ENCODE measurements at regions not wholly inside any gene's neighbourhood (a gene's known extent, or its start where the extent isn't known, plus 50 kb on each side); places are given as distances from the start of the nearest gene placed in this dataset.

DNA sequence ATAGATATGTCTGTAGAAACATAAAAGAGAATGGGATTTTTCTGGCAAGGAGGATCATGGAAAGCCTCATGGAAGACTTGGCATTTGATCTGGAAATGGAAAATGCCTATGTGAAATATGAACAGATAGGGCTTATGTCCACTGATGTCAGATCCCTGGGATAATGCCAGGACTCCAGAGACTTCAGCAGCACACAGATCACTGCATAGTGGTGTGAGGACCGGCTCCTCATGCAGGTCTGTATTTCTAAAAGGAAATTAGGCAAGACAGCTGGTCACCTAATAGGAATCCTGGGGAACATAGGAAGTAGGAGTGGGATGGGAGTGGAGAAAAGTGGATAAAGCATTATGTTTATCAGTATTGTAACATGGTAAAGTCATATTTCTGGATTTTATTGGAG is 56.8 kb upstream of the IPO9 start:
- TF ChIP-seq, protein P1, sequence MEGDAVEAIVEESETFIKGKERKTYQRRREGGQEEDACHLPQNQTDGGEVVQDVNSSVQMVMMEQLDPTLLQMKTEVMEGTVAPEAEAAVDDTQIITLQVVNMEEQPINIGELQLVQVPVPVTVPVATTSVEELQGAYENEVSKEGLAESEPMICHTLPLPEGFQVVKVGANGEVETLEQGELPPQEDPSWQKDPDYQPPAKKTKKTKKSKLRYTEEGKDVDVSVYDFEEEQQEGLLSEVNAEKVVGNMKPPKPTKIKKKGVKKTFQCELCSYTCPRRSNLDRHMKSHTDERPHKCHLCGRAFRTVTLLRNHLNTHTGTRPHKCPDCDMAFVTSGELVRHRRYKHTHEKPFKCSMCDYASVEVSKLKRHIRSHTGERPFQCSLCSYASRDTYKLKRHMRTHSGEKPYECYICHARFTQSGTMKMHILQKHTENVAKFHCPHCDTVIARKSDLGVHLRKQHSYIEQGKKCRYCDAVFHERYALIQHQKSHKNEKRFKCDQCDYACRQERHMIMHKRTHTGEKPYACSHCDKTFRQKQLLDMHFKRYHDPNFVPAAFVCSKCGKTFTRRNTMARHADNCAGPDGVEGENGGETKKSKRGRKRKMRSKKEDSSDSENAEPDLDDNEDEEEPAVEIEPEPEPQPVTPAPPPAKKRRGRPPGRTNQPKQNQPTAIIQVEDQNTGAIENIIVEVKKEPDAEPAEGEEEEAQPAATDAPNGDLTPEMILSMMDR (IDR thresholded peaks at IDR 0.05), result no peak
- no peak for TF ChIP-seq EZH2 (IDR thresholded peaks at IDR 0.05; ENCODE audit: borderline replicate concordance, insufficient read depth, low read depth, low read length, poor library complexity, severe bottlenecking)
- Histone ChIP-seq H3K79me2 (ENCODE audit: control insufficient read depth, insufficient read depth, low read length) (no peaks in the 10 kb centered on the region), H3K27ac (ENCODE audit: low read length in 2 of 2) (no peak overlapping the region), H4K20me1 (ENCODE audit: control insufficient read depth, insufficient read depth, low read length, poor library complexity, severe bottlenecking) (no peaks in the 10 kb centered on the region), H2AFZ (ENCODE audit: insufficient read depth, low read depth, low read length, poor library complexity, severe bottlenecking) (no peak overlapping the region), H3K9ac (ENCODE audit: low read length) (no peak overlapping the region), H3K4me2 (replicated peaks; ENCODE audit: low read depth, low read length, poor library complexity, severe bottlenecking) (no peak overlapping the region), H3K4me3 (ENCODE audit: control extremely low read depth in 1 of 5, extremely low read depth in 1 of 5, insufficient read depth in 1 of 5, low read depth in 2 of 5, low read length in 4 of 5) (no peak overlapping the region), H3K9me3 (ENCODE audit: control extremely low read depth in 1 of 3, control insufficient read depth in 2 of 3, insufficient read depth in 1 of 3, low read length in 2 of 3) (peaks cover 0 to 14% (median 9%) of the 10 kb centered on the region in 3 donors), H3K4me1 (ENCODE audit: control insufficient read depth in 2 of 2, insufficient read depth in 2 of 2, low read length in 2 of 2) (no peaks in the 10 kb centered on the region), H3K27me3 (replicated peaks in 1 of 4; ENCODE audit: control extremely low read depth in 1 of 4, control insufficient read depth in 3 of 4, insufficient read depth in 4 of 4, low read length in 3 of 4) (no peaks in the 10 kb centered on the region), H3K36me3 (replicated peaks in 1 of 2; ENCODE audit: control extremely low read depth in 1 of 2, control insufficient read depth in 1 of 2, extremely low read depth in 1 of 2, insufficient read depth in 2 of 2, low read length in 1 of 2) (no peaks in the 10 kb centered on the region)
- CTCF ChIA-PET, result no interaction called here
- Mint-ChIP-seq H3K9me3 (ENCODE audit: insufficient read depth) (peaks cover 5% of the 10 kb centered on the region), H3K4me3 (no peak overlapping the region), H3K27me3 (peaks cover 12% of the 10 kb centered on the region), H3K4me1 (no peaks in the 10 kb centered on the region), H3K27ac (no peak overlapping the region)
- ATAC-seq (ENCODE audit: low read depth) (no peak), DNase-seq (no peak)
- 100% methylated on average over 1 of the region's 1 CpG for WGBS (ENCODE audit: insufficient coverage)
- intact Hi-C loops (cut with micrococcal nuclease), result no loop called here
- POLR2A ChIA-PET, result no interaction called here

DNA sequence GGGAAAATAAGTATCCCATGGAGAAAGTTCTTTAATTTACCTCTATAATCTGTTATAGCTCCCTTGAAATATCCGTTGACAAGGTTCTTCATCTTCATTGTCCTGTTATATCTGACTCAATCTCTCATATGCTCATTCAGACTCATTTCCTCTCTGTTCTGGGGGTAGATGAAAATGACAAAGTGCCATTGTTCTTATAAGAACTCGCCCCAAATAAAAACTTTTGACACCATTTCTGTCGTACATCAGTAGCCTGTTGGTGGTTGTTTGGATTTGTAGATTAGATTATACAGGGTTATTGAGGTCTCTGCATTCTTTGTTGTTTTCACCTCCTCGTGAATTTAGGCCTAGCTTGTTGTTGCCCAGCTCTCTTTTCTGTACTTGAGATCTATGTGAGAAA is 55.2 kb upstream of the IPO9 start:
- no peaks in the 10 kb centered on the region for H3K4me1 ChIP-seq (ENCODE audit: control insufficient read depth in 2 of 2, insufficient read depth in 2 of 2, low read length in 2 of 2)
- no peaks in the 10 kb centered on the region for H3K79me2 ChIP-seq (ENCODE audit: control insufficient read depth, insufficient read depth, low read length)
- Mint-ChIP-seq H3K27ac (no peak overlapping the region), H3K27me3 (peaks cover 12% of the 10 kb centered on the region), H3K9me3 (ENCODE audit: insufficient read depth) (peaks cover 5% of the 10 kb centered on the region), H3K4me3 (no peak overlapping the region), H3K4me1 (no peaks in the 10 kb centered on the region)
- DNase-seq, result no peak
- CTCF ChIA-PET, result interaction anchor here (0.9 kb wide), 1 partner anchor 17 kb away, joined by 3 read pairs; no protein-coding TSS in a partner anchor
- ATAC-seq (ENCODE audit: low read depth), result no peak
- intact Hi-C loops (cut with micrococcal nuclease), result no loop called here
- no peak overlapping the region for H3K27ac ChIP-seq (ENCODE audit: low read length in 2 of 2)
- H4K20me1 ChIP-seq (ENCODE audit: control insufficient read depth, insufficient read depth, low read length, poor library complexity, severe bottlenecking), result no peaks in the 10 kb centered on the region
- H3K36me3 ChIP-seq (replicated peaks in 1 of 2; ENCODE audit: control extremely low read depth in 1 of 2, control insufficient read depth in 1 of 2, extremely low read depth in 1 of 2, insufficient read depth in 2 of 2, low read length in 1 of 2), result no peaks in the 10 kb centered on the region
- H3K4me3 ChIP-seq (ENCODE audit: control extremely low read depth in 1 of 5, extremely low read depth in 1 of 5, insufficient read depth in 1 of 5, low read depth in 2 of 5, low read length in 4 of 5), result no peak overlapping the region
- no peaks in the 10 kb centered on the region for H3K27me3 ChIP-seq (replicated peaks in 1 of 4; ENCODE audit: control extremely low read depth in 1 of 4, control insufficient read depth in 3 of 4, insufficient read depth in 4 of 4, low read length in 3 of 4)
- H3K4me2 ChIP-seq (replicated peaks; ENCODE audit: low read depth, low read length, poor library complexity, severe bottlenecking), result no peak overlapping the region
- no CpG with 5 or more reads among the region's 4 CpGs for WGBS (ENCODE audit: insufficient coverage)
- H3K9me3 ChIP-seq (ENCODE audit: control extremely low read depth in 1 of 3, control insufficient read depth in 2 of 3, insufficient read depth in 1 of 3, low read length in 2 of 3), result peaks cover 0 to 14% (median 9%) of the 10 kb centered on the region in 3 donors
- H2AFZ ChIP-seq (ENCODE audit: insufficient read depth, low read depth, low read length, poor library complexity, severe bottlenecking), result no peak overlapping the region
- TF ChIP-seq EZH2 (IDR thresholded peaks at IDR 0.05; ENCODE audit: borderline replicate concordance, insufficient read depth, low read depth, low read length, poor library complexity, severe bottlenecking), result no peak
- TF ChIP-seq, protein P1 (IDR thresholded peaks at IDR 0.05), result no peak
- POLR2A ChIA-PET, result no interaction called here
- H3K9ac ChIP-seq (ENCODE audit: low read length), result no peak overlapping the region

Data from B cell (primary cell).